GDM1 (cell line): ENCODE measurements at regions not wholly inside any gene's neighbourhood (a gene's known extent, or its start where the extent isn't known, plus 50 kb on each side); places are given as distances from the start of the nearest gene placed in this dataset.
A peak's percentile ranks its signal among the peaks of the same experiment; 100 is the strongest.

Source experiments
- DNase-seq: peaks from one replicate; lab custom pipeline; 2025; lab: John Stamatoyannopoulos, UW

DNA sequence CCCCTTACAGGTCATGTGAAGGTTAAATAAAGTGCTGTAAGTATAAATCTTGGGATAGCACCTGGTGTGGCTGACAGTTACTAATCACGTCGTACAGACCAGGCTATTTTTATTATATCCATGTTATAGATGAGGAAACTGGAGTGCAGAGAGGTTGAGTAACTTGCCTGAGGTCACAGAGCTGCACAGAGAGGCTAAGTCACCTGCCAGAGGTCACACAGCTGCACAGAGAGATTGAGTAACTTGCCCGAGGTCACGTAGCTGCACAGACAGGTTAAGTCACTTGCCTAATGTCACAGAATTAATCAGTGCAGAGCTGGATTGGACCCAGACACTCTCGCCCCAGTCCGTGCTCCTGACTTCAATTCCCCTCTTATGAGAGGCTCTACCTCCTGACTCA lies 171.5 kb downstream of the NUP210 start:
- DNase-seq, result no peak

DNA sequence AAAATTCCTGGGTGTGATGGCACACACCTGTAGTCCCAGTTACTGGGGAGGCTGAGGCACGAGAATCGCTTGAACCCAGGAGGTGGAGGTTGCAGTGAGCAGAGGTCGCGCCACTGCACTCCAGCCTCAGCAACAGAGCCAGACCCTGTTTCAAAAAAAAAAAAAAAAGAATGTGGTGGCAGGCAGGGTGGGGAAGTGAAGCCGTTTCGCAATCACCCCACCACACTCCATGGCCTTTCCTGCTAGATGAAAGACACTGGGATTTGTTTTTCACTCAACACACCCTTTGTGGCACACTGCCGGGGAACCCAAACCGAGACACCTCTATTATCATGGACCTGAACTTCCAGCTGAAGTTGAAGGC lies 172.4 kb upstream of the IQSEC1 start:
- DNase-seq, result no peak

DNA sequence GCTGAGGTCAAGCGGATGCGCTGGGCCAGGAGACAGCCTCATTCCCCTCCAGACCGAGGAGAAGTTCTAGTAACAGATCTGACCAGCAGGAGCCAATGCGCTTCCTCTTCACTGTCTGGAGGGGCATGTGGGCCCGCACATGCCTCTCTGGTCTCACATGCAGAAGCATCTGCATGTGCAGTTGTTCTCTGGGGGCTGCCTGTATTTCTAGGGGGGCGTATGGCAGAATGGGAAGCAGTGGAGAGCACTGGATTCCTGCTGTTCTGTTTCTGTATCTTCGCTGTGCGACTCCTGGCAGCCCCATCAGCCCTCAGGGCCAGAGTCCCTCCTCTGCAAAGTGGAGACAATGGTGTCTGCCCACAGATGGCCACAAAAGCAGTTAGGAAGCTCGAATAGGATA lies 170.4 kb upstream of the IQSEC1 start:
- DNase-seq, result no peak

DNA sequence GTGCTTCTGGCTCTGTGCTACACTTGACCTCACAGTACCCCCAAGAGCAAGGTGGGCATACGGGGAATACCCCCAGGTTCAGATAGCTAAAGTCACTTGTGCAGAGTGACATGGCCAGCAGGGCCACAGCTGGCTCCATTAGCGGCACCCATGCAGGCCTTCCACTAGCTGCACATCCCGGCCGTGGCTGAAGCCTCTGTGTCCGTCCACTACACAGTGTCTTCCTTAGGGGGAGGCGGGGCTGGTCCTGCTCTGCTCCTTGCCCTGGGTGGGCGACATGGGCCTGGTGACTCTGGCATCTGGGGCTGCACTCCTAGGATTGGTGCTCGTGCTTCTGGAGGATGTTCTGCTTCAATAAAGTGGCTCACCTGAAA lies 169.1 kb upstream of the IQSEC1 start:
- DNase-seq, result no peak

DNA sequence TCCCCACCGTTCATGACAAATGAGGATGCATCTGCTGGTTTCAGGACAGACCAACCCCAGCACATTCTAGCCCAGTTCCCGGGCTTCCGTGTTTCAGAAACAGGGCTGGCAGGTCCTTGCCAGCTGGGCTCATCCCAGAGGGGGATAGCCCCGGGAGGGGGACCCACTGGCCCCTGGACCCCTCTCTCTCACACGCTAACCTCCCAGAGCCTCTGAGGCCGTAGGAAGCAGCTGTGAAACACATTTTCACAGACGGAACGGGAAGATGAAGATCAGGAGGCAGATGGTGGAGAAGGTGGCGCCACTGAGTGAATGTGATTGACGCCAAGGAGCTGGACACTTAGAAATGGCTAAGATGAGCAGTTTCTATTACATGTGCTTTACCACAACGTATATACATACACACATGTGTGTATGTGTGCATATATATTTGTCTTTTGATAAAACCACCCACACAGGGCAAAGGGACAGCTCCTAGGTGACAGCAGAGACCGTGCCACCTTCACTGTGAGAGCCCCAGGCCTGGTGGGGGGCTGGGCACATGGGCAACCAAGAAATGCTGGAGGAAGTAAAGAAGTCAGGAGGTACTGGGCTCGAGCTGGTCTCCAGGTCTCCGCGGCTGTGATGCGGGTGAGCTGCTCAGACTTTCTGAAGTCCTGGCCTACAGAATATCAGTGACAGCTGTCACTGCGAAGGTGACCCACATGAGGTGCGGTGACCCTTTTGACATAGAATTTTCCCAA lies 168.6 kb upstream of the IQSEC1 start:
- no peak for DNase-seq

DNA sequence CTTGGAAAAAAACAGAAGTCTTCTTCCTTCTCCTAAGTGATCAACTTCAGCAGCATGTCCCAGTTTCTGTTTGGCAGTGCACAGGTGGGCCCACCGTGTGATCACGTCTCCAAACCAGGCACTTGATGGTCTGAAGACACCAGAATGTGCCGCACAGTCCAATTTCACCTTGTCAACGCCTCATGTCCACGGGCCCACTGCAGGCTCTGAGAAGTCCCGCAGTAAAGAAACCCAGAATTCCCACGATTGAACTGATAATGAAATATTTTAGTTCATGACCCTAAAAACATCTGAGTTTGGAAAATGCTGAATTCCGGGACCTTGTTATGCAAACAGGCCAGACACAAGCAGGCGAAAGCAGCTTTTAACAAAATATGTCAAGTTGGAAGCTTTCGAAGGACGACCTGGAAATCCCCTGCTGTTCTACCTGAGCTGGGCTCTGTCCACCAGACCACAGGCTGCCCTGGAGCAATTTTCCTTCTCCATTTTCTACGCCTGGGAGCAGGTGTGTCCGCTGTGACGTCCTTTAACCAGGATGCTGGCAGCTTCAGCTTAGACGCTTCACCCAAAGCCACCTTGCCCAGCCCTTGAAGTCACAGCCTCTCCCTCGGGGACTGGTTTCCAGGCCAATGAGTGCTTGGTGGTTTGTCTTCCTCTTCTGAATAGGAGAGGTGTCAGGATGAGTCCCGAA lies 167.8 kb upstream of the IQSEC1 start:
- no peak for DNase-seq

DNA sequence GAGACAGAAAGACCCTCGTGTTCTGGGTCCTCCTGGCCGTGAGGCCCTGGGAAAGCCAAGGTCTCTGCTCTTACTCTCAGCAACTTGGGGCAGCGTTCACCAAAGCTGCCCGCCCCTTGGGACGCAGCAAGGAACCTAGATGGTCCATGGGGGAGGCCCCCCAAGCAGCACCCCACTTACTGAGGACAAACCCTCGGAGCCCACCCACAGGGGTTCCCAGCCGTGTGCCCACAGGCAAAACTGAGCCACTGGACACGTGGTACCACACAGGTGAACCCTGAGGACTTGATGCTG lies 166.2 kb upstream of the IQSEC1 start:
- DNase-seq, result no peak

DNA sequence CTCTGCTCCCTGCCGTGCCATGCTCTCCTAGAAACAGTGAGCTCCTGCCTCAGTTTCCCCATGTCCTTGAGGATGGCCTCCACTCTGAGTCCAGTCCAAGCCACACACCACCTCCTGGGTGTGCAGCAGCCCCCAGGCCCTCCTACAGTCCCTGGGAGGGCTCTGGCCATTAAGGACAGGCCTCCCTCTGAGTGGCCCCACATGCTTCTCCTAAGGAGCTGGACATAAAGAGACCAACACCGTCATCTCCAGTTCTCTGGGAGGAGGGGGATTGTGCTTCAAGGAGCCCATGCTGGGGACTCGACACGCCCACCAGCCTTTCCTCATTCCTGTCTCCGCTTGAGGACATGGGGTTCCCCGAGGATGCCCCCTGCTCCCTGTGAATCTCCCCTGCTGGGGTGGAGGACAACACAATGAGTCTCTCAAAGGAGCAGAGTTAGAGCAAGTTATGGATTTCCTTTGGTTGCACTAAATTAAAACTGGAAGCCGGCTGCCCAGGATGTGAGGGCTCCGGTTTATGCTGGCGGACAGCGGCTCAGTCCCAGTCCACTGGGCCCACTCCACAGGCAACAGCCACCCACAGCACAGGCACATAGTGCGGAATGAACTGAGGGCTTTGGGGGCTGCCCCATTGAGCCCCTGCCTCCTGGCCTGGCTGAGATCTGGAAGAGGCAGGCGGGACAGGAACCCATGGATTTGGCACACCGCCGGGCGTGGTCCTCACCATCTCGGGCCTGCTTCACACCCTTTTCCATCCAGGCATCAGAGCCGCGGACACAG lies 165.6 kb upstream of the IQSEC1 start:
- no peak for DNase-seq

DNA sequence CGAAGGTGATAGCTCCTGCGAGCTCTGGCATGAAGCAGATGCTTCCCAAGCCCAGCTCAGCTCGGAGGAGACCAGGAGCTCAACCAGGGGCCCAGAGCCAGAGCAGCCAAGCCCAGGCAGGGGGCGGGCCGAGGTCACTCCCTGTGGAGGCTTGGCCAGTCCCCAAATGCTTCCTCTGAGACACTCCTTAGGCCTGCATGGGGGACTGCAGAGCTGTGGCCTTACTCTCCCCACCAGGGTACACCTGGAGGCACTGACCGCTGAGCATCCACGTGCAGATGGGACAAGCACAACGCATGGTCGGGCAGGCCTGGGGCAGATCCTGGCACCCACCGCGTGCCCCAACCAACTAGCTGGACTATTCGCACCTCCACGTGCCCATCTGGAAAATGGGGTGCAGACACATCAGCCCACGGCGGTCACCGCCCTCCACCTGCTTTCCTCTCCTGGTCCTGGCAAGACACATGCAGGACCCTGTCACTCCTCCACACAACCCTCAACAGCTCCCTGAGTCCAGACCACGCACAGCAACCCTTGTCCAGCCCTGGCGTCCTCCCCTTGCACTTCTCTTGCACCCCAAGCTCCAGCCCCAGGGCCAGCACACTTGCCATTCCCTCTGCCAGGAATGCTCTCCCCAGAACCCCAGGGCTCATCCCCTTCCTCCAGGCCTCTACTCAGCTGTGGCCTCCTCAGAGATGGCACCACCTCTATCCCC lies 164.7 kb upstream of the IQSEC1 start:
- no peak for DNase-seq

DNA sequence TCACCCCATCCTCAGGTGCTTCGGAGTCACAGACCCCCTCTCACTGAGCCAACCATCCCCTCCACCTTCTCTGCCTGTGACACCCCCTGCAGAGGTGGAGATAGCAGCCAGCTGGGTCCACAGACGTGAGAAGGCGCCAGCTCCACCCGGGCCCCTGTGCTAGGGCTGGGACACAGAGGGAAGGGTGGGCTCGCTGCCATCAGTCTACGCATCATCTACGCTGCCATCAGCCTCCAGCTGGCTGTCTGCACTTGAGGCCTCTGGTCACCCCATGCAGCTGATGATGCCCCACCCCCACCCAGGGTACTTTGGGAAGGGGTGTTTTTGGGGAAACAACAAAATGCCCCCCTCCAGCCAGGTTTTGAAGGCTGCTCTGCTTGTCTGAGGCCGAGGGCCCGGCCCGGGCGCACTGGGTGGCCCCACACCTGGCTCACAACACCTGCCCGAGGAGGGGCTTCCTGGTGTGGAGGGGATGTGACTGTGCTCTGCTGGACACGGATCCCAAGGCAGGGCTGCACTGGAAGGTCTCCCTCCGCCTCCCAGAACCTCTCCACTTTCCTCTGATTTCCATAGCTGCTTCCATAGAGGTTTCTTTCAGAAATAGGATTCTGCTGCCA lies 163.4 kb upstream of the IQSEC1 start:
- DNase-seq, result no peak

DNA sequence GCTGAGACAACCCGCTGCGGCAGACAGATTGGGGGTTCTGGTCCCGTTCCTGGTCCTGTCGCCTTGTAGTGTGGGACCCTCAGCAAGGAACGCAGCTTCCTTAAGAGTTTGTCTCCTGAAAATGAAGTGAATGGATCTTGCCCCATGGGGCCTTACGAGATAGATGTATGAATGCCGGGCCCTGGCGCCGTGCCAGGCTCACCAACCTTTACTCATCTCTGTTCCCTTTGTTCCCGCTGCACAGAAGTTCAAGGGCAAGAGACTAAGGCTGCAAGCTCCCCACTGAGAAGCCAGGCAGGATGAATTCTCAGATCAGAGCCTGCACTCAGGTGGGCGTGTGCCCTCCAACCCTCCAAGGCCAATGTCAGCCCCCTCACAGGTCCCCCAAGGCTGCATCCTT lies 162.7 kb upstream of the IQSEC1 start:
- no peak for DNase-seq

DNA sequence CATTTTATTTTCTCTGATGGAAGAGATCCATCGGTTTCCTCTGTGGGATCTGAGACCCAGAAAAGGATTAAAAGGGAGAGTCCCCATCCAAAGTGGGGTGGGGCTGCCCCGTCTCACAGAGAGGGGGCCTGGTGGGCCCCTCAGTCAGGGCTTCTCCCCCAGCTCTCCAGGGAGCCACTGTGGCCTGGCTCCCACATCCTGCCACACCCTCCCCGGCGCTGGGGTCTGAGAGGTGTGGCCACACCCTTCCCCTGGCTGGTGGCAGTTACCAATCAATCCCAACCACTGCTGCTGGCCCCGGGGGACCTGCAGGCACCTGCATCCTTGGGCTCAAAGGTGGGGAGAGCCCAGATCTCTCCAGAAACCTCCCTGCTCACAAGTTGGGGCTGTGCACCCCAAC lies 161.8 kb upstream of the IQSEC1 start:
- DNase-seq, result no peak

DNA sequence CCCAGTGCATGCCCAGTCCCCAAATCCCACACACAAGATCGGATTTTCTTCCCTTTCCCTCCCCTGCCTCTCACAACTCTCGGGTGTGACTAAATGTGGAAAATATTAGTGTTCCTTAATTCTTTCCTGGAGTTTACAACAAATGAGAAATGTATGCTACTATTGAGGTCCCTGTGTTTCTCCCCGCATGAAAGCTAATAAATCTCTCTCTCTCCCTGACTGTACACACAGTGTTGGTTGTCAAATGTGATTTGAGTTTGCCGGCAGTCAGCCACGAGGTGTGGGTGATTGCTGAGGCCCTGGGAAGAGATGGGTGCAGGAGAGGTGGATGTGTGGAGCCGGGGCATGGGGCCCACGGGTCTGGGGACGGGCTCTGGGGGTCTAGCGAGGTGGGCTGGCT lies 161.4 kb upstream of the IQSEC1 start:
- DNase-seq, result no peak

DNA sequence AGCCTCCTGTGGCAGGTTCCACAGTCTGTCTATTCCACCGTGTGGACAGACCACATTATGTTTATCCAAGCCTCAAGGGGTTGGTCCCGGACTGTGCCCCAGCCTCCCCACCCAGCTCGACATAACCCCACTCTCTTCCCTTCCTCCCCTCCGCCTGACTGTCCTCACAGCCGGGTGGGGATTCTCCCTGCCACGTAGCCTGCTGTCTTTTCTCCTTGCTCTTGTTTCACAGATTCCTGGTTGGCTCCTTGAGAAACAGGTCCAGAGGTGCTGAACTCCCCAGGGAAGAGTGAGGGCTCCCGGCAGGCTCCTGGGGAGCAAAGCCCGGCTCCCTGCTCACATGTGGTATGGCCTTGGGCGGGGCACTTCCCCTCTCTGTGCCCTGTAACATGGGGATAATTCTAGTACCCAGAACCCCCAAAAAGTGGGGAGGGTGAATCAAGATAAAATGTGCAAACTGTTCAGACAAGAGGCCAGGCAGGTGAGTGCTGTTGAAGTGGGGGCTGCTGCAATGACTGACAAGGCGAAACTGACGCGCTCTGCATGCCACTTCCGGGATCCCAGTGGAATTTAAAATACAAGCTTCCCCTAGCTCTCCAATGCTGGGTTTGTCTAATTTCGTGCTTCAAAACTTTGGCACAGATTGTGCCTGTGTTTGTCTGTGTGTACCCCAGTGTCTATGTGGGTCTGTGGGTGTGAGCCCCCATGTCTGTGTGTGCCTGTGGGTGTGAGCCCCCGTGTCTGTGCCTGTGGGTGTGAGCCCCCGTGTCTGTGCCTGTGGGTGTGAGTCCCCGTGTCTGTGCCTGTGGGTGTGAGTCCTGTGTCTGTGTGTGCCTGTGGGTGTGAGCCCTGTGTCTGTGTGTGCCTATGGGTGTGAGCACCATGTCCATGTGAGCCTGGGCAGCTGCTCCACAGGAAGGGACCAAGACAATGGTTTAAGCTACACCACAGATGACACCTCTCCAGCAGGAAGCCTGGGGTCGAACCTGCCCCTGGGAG lies 160.6 kb upstream of the IQSEC1 start:
- DNase-seq, result no peak

DNA sequence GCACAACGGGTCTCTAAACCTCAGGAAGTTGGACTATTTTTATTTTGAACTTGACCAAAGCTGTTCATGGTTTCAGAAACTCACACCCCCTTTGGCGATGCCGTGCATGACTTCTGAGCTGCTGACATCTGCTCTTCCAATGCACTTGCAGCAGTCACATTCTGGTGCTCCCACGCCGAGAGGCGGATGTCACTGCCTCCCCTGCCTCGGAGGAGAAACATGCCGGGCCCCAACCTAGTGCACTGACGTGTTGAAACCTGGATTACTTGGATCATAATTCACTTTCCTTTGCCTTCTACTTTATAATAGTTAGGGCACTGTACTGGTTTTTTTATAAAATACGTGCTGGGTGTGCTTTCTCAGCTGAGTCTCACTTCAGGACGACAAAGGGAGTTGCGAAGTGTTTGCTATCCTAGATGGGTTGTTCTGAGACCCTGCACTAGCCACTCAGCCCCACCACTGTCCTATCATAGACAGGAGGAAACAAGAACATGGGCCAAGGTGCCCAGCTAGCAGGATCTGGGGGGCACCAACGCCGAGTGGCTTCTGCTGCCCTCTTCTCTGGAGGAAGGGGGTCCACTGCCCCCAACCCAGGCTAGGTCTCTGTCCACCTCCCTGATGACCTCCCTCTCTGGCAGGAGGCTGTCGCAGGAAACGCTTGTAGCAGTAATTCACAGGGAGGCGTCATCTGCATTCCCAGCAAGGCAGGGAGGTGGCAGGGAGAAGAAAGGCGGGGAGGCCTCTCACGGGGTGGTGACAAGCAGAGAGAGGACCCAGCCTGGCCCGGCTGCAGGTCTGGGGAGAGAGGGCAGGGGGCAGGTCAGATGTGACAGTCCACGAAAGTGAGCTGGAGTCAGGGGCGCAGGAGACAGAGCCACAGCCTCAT lies 158.8 kb upstream of the IQSEC1 start:
- DNase-seq, result no peak

DNA sequence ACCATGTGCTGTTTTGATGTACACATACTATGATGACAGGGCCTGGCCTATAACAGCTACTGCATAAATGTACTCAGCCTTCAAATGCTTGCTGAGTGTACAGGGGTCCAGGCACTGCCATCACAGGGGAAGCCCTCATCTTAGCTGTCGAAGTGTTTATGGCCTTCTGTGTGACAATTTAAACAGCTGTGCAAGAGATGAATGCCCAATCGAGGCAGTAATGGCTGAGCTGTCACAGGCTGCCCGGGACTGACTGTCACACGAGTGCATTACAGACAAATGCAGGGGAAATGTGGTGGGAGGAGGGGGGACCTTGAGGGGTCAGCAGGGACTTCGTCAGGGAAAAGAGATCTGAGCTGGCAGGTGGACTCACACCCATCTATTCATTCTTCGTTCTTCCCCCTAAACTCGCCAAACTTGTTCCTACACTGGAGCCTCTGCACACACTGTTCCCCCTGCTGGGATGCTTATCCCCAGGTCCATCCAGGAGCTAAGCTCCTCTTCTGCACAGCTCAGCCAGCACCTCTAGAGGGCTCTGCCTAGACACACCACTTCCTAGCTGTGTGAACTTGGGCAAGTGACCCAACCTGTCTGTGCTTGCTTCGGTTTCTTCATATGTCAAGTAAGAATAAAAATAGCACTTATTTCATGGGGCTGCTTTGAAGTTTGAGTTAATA lies 156.2 kb upstream of the IQSEC1 start:
- DNase-seq, result no peak

DNA sequence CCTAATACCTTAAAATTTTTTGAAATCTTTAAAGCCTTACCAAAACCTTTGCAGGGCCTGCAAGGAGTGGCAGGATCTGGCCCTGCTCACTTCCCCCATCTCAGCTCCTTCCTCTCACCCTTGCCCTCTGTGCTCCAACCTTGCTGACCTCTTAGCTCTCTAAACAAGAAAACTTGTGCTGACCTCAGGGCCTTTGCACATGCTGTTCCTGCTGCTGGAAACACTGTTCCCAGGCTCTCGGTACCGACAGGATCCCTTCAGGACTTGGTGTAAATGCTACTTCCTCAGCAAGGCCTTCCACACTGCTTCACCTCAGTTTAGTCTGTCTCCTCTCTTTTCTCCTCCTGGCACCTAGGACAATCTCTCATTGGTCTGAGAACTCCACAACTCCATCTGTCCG lies 155.4 kb upstream of the IQSEC1 start:
- DNase-seq, result no peak

DNA sequence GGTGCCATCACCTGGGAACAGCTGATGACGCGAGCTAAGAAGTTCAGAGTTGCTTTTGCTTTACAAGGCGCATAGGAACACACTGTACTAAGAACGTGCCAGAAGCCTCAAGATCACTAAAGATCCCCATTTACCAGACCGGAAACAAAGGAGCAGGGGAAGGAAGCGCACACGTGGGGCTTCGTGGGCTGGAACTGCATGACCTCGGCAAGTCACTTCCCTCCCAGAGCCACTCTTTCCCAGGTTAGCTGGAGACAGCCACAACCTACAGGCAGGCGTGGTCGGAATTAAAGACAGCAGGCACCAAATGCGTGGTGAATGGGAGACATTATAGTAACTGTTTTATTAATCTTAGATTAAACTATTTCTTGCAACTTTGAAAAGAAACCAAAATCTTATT lies 154.9 kb upstream of the IQSEC1 start:
- DNase-seq, result peak; percentile 25

DNA sequence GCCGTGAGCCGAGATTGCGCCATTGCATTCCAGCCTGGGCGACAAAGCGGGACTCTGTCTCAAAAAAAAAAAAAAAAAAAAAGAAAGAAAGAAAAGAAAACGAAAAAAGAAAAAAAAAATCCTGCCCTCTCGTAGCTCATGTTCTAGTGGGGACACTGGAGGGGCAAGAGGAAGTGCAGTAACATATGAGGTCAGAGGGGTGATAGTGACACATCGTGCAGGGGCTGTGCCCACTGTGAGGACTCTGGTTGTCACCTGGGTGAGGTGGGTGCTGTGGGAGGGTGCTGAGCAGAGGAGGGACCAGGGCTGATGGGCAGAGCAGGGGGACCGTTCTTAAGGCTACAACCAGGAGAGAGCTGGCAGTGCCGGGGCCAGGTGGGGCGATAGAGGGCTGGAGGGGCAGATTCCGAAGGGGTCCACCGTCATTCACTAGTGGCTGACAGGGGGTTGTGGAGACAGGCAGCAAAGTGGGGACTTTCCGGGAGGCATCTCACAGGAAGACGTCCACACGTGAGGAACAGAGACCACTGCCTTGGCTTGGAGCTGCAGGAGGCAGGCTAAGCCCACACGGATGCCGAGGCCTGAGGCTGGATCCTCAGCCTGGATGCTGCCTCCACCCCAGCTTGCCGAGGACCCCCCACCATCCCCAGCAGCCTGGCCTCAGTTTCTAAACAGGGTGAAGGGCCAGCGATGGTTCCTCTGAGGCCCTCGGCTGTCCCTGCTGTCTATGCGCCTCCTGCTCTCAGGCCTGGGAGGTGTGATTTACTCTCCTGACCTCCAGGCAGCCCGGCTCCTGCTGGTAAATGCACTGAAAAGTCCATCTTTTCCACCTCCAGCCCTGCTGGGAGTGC lies 154.3 kb upstream of the IQSEC1 start:
- DNase-seq, result no peak
